ENCODE measurements at regions not wholly inside any gene's neighbourhood (a gene's known extent, or its start where the extent isn't known, plus 50 kb on each side); places are given as distances from the start of the nearest gene placed in this dataset.

DNA sequence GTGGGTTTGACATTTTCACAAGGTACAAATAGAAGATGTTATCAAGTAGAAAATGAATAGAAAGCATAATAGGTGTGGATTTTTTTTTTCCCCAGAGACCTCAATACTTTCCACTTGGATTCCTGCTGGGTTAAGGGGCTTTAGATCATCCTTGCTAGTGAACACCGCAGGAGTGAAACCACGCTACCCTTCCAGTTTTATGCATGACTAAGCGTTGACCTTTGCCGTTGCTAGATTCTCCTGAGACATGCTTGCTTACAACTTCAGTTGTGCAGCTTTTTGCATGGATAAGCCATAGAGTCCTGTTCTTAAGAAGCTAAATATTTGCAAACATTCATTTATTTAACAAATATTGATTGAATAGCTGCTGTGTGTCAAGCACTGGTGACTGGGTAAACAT lies 299.7 kb upstream of the LMCD1 start:
- no peak for DNase-seq (ENCODE audit: low spot score)
- Histone ChIP-seq H3K9me3 (ENCODE audit: control insufficient read depth in 4 of 4, low read length in 3 of 4) (no peaks in the 10 kb centered on the region), H3K27ac (ENCODE audit: low read depth in 1 of 2, low read length in 2 of 2) (no peak overlapping the region), H3K27me3 (ENCODE audit: control insufficient read depth in 4 of 4, insufficient read depth in 4 of 4, low read length in 3 of 4) (no peaks in the 10 kb centered on the region), H3K36me3 (ENCODE audit: control insufficient read depth in 4 of 4, insufficient read depth in 3 of 4, low read depth in 1 of 4, low read length in 3 of 4) (no peaks in the 10 kb centered on the region), H3K9ac (ENCODE audit: low read depth in 1 of 2, low read length in 2 of 2) (no peak overlapping the region), H3K4me3 (ENCODE audit: low read depth in 1 of 3, low read length in 3 of 3) (no peak overlapping the region), H3K4me1 (ENCODE audit: control insufficient read depth in 4 of 4, insufficient read depth in 4 of 4, low read length in 3 of 4) (no peaks in the 10 kb centered on the region)
- 91% methylated on average over 4 of the region's 4 CpGs for WGBS
- TF ChIP-seq EGR1 (IDR thresholded peaks at IDR 0.05; ENCODE audit: low read depth in 2 of 2) (no peak), HNF4A (conservative IDR thresholded peaks at IDR 0.05) (no peak), RAD21 (IDR thresholded peaks at IDR 0.05) (no peak), NR2F2 (IDR thresholded peaks at IDR 0.05) (no peak), RXRA (IDR thresholded peaks at IDR 0.05) (no peak), TAF1 (conservative IDR thresholded peaks at IDR 0.05) (no peak), FOXA2 (IDR thresholded peaks at IDR 0.05) (no peak), FOXA1 (IDR thresholded peaks at IDR 0.05) (no peak), JUND (IDR thresholded peaks at IDR 0.05) (no peak), HNF4G (IDR thresholded peaks at IDR 0.05) (no peak)
- TF ChIP-seq, protein P1, sequence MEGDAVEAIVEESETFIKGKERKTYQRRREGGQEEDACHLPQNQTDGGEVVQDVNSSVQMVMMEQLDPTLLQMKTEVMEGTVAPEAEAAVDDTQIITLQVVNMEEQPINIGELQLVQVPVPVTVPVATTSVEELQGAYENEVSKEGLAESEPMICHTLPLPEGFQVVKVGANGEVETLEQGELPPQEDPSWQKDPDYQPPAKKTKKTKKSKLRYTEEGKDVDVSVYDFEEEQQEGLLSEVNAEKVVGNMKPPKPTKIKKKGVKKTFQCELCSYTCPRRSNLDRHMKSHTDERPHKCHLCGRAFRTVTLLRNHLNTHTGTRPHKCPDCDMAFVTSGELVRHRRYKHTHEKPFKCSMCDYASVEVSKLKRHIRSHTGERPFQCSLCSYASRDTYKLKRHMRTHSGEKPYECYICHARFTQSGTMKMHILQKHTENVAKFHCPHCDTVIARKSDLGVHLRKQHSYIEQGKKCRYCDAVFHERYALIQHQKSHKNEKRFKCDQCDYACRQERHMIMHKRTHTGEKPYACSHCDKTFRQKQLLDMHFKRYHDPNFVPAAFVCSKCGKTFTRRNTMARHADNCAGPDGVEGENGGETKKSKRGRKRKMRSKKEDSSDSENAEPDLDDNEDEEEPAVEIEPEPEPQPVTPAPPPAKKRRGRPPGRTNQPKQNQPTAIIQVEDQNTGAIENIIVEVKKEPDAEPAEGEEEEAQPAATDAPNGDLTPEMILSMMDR (IDR thresholded peaks at IDR 0.05; ENCODE audit: low read depth, low read length, missing input control), result no peak
- TF ChIP-seq, protein P2, sequence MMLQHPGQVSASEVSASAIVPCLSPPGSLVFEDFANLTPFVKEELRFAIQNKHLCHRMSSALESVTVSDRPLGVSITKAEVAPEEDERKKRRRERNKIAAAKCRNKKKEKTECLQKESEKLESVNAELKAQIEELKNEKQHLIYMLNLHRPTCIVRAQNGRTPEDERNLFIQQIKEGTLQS (IDR thresholded peaks at IDR 0.05), result no peak
- TF ChIP-seq, protein P3, sequence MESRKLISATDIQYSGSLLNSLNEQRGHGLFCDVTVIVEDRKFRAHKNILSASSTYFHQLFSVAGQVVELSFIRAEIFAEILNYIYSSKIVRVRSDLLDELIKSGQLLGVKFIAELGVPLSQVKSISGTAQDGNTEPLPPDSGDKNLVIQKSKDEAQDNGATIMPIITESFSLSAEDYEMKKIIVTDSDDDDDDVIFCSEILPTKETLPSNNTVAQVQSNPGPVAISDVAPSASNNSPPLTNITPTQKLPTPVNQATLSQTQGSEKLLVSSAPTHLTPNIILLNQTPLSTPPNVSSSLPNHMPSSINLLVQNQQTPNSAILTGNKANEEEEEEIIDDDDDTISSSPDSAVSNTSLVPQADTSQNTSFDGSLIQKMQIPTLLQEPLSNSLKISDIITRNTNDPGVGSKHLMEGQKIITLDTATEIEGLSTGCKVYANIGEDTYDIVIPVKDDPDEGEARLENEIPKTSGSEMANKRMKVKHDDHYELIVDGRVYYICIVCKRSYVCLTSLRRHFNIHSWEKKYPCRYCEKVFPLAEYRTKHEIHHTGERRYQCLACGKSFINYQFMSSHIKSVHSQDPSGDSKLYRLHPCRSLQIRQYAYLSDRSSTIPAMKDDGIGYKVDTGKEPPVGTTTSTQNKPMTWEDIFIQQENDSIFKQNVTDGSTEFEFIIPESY (IDR thresholded peaks at IDR 0.05), result no peak

DNA sequence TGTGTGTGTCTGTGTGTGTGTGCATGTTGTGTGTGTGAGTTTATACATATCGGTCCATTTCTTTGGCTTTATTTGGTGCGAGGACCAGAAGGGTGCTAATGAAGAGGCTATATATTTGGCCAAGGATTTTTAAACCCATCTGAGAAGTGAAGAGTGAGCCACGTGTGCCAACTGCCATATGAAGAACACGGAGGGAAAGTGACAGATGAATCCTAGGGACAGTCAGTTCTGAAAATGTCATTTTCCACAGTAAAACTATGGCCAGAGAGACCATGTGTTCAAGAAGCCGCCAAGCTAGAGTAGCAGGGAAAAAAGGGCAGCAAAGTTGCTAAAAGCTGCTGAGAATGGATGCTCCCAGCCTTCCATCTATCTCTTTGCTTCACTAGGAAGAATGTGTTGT lies 297.3 kb upstream of the LMCD1 start:
- Histone ChIP-seq H3K9ac (ENCODE audit: low read depth in 1 of 2, low read length in 2 of 2) (no peak overlapping the region), H3K27me3 (ENCODE audit: control insufficient read depth in 4 of 4, insufficient read depth in 4 of 4, low read length in 3 of 4) (no peaks in the 10 kb centered on the region), H3K4me1 (ENCODE audit: control insufficient read depth in 4 of 4, insufficient read depth in 4 of 4, low read length in 3 of 4) (no peaks in the 10 kb centered on the region), H3K4me3 (ENCODE audit: low read depth in 1 of 3, low read length in 3 of 3) (no peak overlapping the region), H3K9me3 (ENCODE audit: control insufficient read depth in 4 of 4, low read length in 3 of 4) (no peaks in the 10 kb centered on the region), H3K27ac (ENCODE audit: low read depth in 1 of 2, low read length in 2 of 2) (no peak overlapping the region), H3K36me3 (ENCODE audit: control insufficient read depth in 4 of 4, insufficient read depth in 3 of 4, low read depth in 1 of 4, low read length in 3 of 4) (no peaks in the 10 kb centered on the region)
- DNase-seq (ENCODE audit: low spot score), result no peak
- 74% methylated on average over 5 of the region's 5 CpGs for WGBS
- TF ChIP-seq HNF4A (conservative IDR thresholded peaks at IDR 0.05), result no peak
- no peak for TF ChIP-seq FOXA1 (IDR thresholded peaks at IDR 0.05)
- TF ChIP-seq, protein P2 (IDR thresholded peaks at IDR 0.05), result no peak
- TF ChIP-seq, protein P4, sequence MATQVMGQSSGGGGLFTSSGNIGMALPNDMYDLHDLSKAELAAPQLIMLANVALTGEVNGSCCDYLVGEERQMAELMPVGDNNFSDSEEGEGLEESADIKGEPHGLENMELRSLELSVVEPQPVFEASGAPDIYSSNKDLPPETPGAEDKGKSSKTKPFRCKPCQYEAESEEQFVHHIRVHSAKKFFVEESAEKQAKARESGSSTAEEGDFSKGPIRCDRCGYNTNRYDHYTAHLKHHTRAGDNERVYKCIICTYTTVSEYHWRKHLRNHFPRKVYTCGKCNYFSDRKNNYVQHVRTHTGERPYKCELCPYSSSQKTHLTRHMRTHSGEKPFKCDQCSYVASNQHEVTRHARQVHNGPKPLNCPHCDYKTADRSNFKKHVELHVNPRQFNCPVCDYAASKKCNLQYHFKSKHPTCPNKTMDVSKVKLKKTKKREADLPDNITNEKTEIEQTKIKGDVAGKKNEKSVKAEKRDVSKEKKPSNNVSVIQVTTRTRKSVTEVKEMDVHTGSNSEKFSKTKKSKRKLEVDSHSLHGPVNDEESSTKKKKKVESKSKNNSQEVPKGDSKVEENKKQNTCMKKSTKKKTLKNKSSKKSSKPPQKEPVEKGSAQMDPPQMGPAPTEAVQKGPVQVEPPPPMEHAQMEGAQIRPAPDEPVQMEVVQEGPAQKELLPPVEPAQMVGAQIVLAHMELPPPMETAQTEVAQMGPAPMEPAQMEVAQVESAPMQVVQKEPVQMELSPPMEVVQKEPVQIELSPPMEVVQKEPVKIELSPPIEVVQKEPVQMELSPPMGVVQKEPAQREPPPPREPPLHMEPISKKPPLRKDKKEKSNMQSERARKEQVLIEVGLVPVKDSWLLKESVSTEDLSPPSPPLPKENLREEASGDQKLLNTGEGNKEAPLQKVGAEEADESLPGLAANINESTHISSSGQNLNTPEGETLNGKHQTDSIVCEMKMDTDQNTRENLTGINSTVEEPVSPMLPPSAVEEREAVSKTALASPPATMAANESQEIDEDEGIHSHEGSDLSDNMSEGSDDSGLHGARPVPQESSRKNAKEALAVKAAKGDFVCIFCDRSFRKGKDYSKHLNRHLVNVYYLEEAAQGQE (IDR thresholded peaks at IDR 0.05), result no peak
